ENCODE measurements at regions not wholly inside any gene's neighbourhood (a gene's known extent, or its start where the extent isn't known, plus 50 kb on each side); places are given as distances from the start of the nearest gene placed in this dataset.
"Not testable (repeated sequence)": the region's sequence is repeated elsewhere in the genome, so short reads cannot be mapped to it uniquely, and the experiment has no call there.

GRCh38 chr14:105734241-105734640, 207.9 kb downstream of the TMEM121 start:
- DNase-seq (ENCODE audit: low read depth, low spot score) = not testable (repeated sequence)

GRCh38 chr14:105736331-105736730, 209.9 kb downstream of the TMEM121 start:
- not testable (repeated sequence) for DNase-seq (ENCODE audit: low read depth, low spot score)

- DNase-seq (ENCODE audit: low read depth, low spot score) = no peak
Observed at GRCh38 chr14:105737504-105738246, 211.3 kb downstream of the TMEM121 start.

- no peak for DNase-seq (ENCODE audit: low read depth, low spot score)
Observed at GRCh38 chr14:105738638-105739037, 212.3 kb downstream of the TMEM121 start.

GRCh38 chr14:105739331-105740102, 213.1 kb downstream of the TMEM121 start:
- no peak for DNase-seq (ENCODE audit: low read depth, low spot score)

GRCh38 chr14:105740272-105740671, 213.9 kb downstream of the TMEM121 start:
- not testable (repeated sequence) for DNase-seq (ENCODE audit: low read depth, low spot score)

- DNase-seq (ENCODE audit: low read depth, low spot score) = not testable (repeated sequence)
Observed at GRCh38 chr14:105740961-105741360, 214.6 kb downstream of the TMEM121 start.

- not testable (repeated sequence) for DNase-seq (ENCODE audit: low read depth, low spot score)
Observed at GRCh38 chr14:105741707-105742530, 215.5 kb downstream of the TMEM121 start.

GRCh38 chr14:105742531-105742848, 216.1 kb downstream of the TMEM121 start:
- DNase-seq (ENCODE audit: low read depth, low spot score) = no peak

GRCh38 chr14:105742904-105743701, 216.7 kb downstream of the TMEM121 start:
- DNase-seq (ENCODE audit: low read depth, low spot score) = not testable (repeated sequence)

GRCh38 chr14:105744213-105744787, 217.9 kb downstream of the TMEM121 start:
- not testable (repeated sequence) for DNase-seq (ENCODE audit: low read depth, low spot score)

GRCh38 chr14:105745433-105746123, 219.2 kb downstream of the TMEM121 start:
- no peak for DNase-seq (ENCODE audit: low read depth, low spot score)

- no peak for DNase-seq (ENCODE audit: low read depth, low spot score)
Observed at GRCh38 chr14:105746124-105746514, 219.7 kb downstream of the TMEM121 start.

- not testable (repeated sequence) for DNase-seq (ENCODE audit: low read depth, low spot score)
Observed at GRCh38 chr14:105746800-105747502, 220.6 kb downstream of the TMEM121 start.

GRCh38 chr14:105747503-105748203, 221.3 kb downstream of the TMEM121 start:
- DNase-seq (ENCODE audit: low read depth, low spot score) = not testable (repeated sequence)

- no peak for DNase-seq (ENCODE audit: low read depth, low spot score)
Observed at GRCh38 chr14:105748204-105748578, 221.8 kb downstream of the TMEM121 start.

- DNase-seq (ENCODE audit: low read depth, low spot score) = not testable (repeated sequence)
Observed at GRCh38 chr14:105748710-105749109, 222.3 kb downstream of the TMEM121 start.

GRCh38 chr14:105749870-105750541, 223.6 kb downstream of the TMEM121 start:
- not testable (repeated sequence) for DNase-seq (ENCODE audit: low read depth, low spot score)

All from astrocyte of the hippocampus (primary cell).